ENCODE measurements at regions not wholly inside any gene's neighbourhood (a gene's known extent, or its start where the extent isn't known, plus 50 kb on each side); places are given as distances from the start of the nearest gene placed in this dataset.

DNA sequence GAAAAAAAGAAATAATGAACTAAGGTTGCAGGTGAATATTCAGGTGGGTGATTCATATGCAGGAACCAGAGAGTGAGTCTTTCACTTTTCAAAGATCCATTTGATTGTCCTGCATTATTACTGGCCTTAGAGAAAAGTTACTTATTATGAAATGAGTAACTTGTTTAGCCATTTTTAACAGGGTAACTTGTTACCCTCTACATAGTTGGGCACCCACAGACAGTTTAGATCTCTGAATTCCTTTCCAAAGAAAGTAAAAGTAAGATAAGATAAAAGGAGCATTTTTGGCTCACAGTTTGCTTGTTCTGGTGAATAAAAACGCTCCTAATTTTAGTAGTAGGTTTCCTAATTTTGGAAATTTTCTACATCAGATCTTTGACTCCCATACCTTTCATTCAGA lies 54.1 kb upstream of the DAB2 start:
- DNase-seq (ENCODE audit: low read depth) = no peak
- in situ Hi-C loops (cut with HindIII; ENCODE audit: low pct_unique_long_range_greater_than_20kb, low sequenced_read_pairs) = no loop called here

DNA sequence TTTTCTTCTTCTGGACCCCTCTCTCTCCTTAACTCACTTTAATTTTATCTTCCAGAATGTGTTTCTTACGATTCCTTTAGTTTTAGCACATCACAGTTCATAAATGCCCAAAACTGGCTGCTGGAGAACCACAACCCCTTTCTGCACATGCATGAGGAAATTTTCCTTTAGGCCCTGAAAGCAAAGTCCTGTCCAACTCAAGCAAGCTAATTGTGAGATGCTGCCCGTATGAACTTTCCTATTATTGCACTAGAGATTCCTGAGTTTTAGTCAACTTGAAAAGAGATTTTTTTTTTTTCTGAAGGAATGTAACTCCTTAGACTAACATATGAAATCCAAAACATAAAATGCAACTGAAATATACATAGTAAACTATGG lies 52.1 kb upstream of the DAB2 start:
- in situ Hi-C loops (cut with HindIII; ENCODE audit: low pct_unique_long_range_greater_than_20kb, low sequenced_read_pairs) = no loop called here
- DNase-seq (ENCODE audit: low read depth) = no peak

DNA sequence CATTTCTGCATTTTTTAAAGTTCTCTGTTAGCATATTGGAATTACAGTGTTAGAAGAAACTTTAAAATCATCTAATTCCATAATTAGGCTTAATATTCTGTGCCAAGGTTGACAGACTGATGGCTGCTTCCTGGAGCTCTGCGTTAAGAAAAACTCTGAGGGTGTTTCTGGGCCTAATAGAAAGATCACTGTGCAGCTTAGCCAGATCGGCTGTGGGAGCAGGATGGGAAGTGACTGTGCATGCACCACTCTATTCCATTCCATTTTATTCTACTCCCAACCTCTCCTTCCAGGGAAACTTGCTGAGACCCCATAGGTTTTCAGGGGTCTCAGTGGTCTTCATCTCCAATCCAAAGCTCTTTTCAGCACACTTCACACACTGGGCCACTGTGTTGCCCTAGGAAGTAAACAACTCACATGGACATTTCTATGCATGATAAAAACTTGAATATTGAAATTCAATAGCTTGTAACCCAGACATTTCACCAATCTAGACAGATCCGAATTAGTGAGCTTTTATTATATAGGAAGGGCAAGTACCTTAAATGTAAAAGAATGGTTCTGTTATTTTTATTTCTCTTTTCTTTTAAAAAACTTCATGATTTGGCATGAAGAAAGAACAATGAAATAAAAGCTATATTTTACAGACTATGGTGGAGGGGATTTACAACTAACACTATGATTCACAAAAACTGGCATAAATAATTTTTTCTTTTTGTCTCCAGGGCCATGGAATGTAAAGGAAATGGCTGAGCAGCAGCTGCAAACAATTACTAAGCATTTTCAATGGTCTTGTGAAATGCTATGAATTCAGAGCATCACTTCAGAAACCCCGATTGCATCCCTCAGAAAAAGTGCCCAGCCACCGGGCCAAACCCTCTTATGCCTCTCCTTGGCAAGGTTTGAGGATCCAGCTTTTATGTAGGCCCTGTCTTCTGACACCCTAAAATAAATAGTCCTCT lies 51.4 kb upstream of the DAB2 start:
- no peak for DNase-seq (ENCODE audit: low read depth)
- in situ Hi-C loops (cut with HindIII; ENCODE audit: low pct_unique_long_range_greater_than_20kb, low sequenced_read_pairs) = no loop called here

DNA sequence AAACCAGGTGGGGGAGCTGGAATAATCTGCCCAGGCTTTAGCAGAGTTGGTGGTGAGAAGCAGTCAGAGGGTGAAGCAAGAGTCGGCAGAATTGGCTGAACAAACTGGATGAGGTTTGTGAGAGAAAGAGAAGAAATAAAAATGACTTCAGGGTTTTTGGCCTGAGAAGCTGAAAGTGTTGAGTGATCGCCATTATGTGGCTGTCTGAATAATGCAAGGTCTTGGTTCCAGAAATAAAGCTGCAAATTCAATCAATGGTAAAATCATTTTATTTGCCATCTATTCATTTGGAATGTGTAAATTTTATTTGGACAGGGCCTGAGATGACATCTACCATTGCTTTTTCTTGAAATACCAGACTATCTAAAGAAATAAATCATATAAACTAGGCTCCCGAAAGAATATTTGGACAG lies 50.4 kb upstream of the DAB2 start:
- in situ Hi-C loops (cut with HindIII; ENCODE audit: low pct_unique_long_range_greater_than_20kb, low sequenced_read_pairs) = no loop called here
- no peak for DNase-seq (ENCODE audit: low read depth)
